IMR-90 (cell line): ENCODE measurements at regions not wholly inside any gene's neighbourhood (a gene's known extent, or its start where the extent isn't known, plus 50 kb on each side); places are given as distances from the start of the nearest gene placed in this dataset.

Source experiments
- ATAC-seq: fragments of 200-7000 bp; cut with Tn5 transposase; 2 replicates; pipeline ENCODE4 v1.9.1; 2020; ENCODE audit warnings: low read depth, mild to moderate bottlenecking, moderate library complexity
- BruUV-seq: library from RNA; stranded (reverse); fragments of 400-500 nt; replicated peaks from 2 replicates; lab custom pipeline; 2021; lab: Mats Ljungman, UMichigan
- CTCF ChIA-PET: fragments of 300-600 bp; formaldehyde crosslinking; extraction: SDS; loops from one replicate; lab custom pipeline; 2021; ENCODE audit warnings: antibody characterized with exemption; lab: Yijun Ruan, JAX
- POLR2A ChIA-PET: fragments of 300-600 bp; sonication (Branson Sonifier 250); formaldehyde crosslinking; loops from one replicate; lab custom pipeline; 2022; ENCODE audit warnings: antibody characterized with exemption; ENCODE audit not compliant: unreplicated experiment; lab: Charles Lee
- DNase-seq: peaks from one replicate; pipeline ENCODE4 v3.0.0; 2013
- H2AFZ ChIP-seq: replicated peaks from 2 replicates; pipeline ENCODE3; 2013; ENCODE audit warnings: low read length, mild to moderate bottlenecking; ENCODE audit not compliant: poor library complexity
- H2AK5ac ChIP-seq: 2 replicates; pipeline ENCODE4 v1.6.1; 2013; ENCODE audit warnings: low read depth, low read length, inconsistent platforms
- H2AK9ac ChIP-seq: replicated peaks from 2 replicates; pipeline ENCODE3; 2013; ENCODE audit warnings: mild to moderate bottlenecking, low read depth, low read length, moderate library complexity; ENCODE audit not compliant: poor library complexity
- H2BK120ac ChIP-seq: 2 replicates; pipeline ENCODE4 v1.6.1; 2013; ENCODE audit warnings: low read depth, low read length, inconsistent platforms
- H2BK15ac ChIP-seq: 3 replicates; pipeline ENCODE4 v1.6.1; 2013; ENCODE audit warnings: low read depth, low read length, inconsistent platforms
- H2BK20ac ChIP-seq: 2 replicates; pipeline ENCODE4 v1.6.1; 2013; ENCODE audit warnings: low read depth, mild to moderate bottlenecking, inconsistent platforms, low read length, moderate library complexity
- H2BK5ac ChIP-seq: 2 replicates; pipeline ENCODE4 v1.6.1; 2013; ENCODE audit warnings: mild to moderate bottlenecking, low read depth, low read length, inconsistent platforms; ENCODE audit not compliant: poor library complexity, severe bottlenecking
- H3K14ac ChIP-seq: replicated peaks from 2 replicates; pipeline ENCODE4 v1.6.1; 2013; ENCODE audit warnings: low read depth, low read length, inconsistent platforms
- H3K18ac ChIP-seq: 2 replicates; pipeline ENCODE4 v1.6.1; 2013; ENCODE audit warnings: low read depth, low read length, control low read depth
- H3K23ac ChIP-seq: 2 replicates; pipeline ENCODE4 v1.6.1; 2013; ENCODE audit warnings: low read depth, low read length, inconsistent platforms
- H3K27ac ChIP-seq: 2 replicates; pipeline ENCODE4 v1.5.1; 2013; ENCODE audit warnings: mild to moderate bottlenecking, control low read depth, low read length; ENCODE audit not compliant: insufficient read depth
- H3K27me3 ChIP-seq: 2 replicates; pipeline ENCODE4 v1.6.1; 2013; ENCODE audit warnings: low read length; ENCODE audit not compliant: control insufficient read depth, insufficient read depth
- H3K36me3 ChIP-seq: 2 replicates; pipeline ENCODE4 v1.6.1; 2013; ENCODE audit warnings: low read length, mixed read lengths; ENCODE audit not compliant: control insufficient read depth, insufficient read depth
- H3K4ac ChIP-seq: 2 replicates; pipeline ENCODE4 v1.6.1; 2013; ENCODE audit warnings: low read depth, low read length, inconsistent platforms
- H3K4me1 ChIP-seq: 2 replicates; pipeline ENCODE4 v1.6.1; 2013; ENCODE audit warnings: low read length, mixed read lengths; ENCODE audit not compliant: control insufficient read depth, insufficient read depth
- H3K4me2 ChIP-seq: 2 replicates; pipeline ENCODE4 v1.6.1; 2013; ENCODE audit warnings: low read depth, mild to moderate bottlenecking, control low read depth, low read length, moderate library complexity
- H3K4me3 ChIP-seq: 2 replicates; pipeline ENCODE4 v1.5.1; 2013; ENCODE audit warnings: low read depth, mild to moderate bottlenecking, control low read depth, low read length, moderate library complexity; ENCODE audit not compliant: insufficient read depth
- H3K56ac ChIP-seq: 2 replicates; pipeline ENCODE4 v1.6.1; 2013; ENCODE audit warnings: low read length, inconsistent platforms; ENCODE audit not compliant: insufficient read depth; ENCODE audit errors: extremely low read depth
- H3K79me1 ChIP-seq, 2 experiments: 2 replicates each; pipeline ENCODE4 v1.6.1; 2013; ENCODE audit warnings: low read length in 2 of 2, inconsistent platforms in 1 of 2, low read depth in 1 of 2
- H3K9ac ChIP-seq: 2 replicates; pipeline ENCODE4 v1.6.1; 2013; ENCODE audit warnings: low read depth, low read length, control low read depth
- H3K9me1 ChIP-seq: 2 replicates; pipeline ENCODE4 v1.6.1; 2013; ENCODE audit warnings: low read length, inconsistent platforms; ENCODE audit not compliant: insufficient read depth
- H3K9me3 ChIP-seq: 2 replicates; pipeline ENCODE4 v1.6.1; 2013; ENCODE audit warnings: low read length; ENCODE audit not compliant: control insufficient read depth, insufficient read depth
- H4K20me1 ChIP-seq: 2 replicates; pipeline ENCODE4 v1.6.1; 2013; ENCODE audit warnings: low read length, inconsistent platforms; ENCODE audit not compliant: insufficient read depth
- H4K5ac ChIP-seq: 2 replicates; pipeline ENCODE4 v1.6.1; 2013; ENCODE audit warnings: mild to moderate bottlenecking, low read depth, low read length, control low read depth
- H4K8ac ChIP-seq, 2 experiments: 2 replicates each; pipeline ENCODE4 v1.6.1; 2013; ENCODE audit warnings: low read depth in 2 of 2, low read length in 2 of 2, control low read depth in 1 of 2, inconsistent platforms in 1 of 2
- H4K91ac ChIP-seq: 2 replicates; pipeline ENCODE4 v1.6.1; 2013; ENCODE audit warnings: low read depth, low read length, inconsistent platforms; ENCODE audit not compliant: insufficient read depth
- BHLHE40 ChIP-seq: fragments of 150-350 bp; IDR thresholded peaks from 2 replicates; pipeline ENCODE4 v1.6.1; 2016; ENCODE audit warnings: mild to moderate bottlenecking, low read depth, low read length
- CTCF ChIP-seq: conservative IDR thresholded peaks from 2 replicates; pipeline ENCODE4 v1.5.1; 2012; ENCODE audit warnings: mild to moderate bottlenecking, low read depth, low read length, improper control_type of control experiment
- ELK1 ChIP-seq: fragments of 150-350 bp; IDR thresholded peaks from 2 replicates; pipeline ENCODE4 v1.6.1; 2016; ENCODE audit warnings: low read depth, mild to moderate bottlenecking, low read length, moderate library complexity, borderline replicate concordance
- NFE2L2 ChIP-seq: fragments of 150-350 bp; IDR thresholded peaks from 2 replicates; pipeline ENCODE4 v1.6.1; 2016; ENCODE audit warnings: low read depth, mild to moderate bottlenecking, low read length
- USF2 ChIP-seq: fragments of 150-350 bp; IDR thresholded peaks from 2 replicates; pipeline ENCODE4 v1.6.1; 2017; ENCODE audit warnings: mild to moderate bottlenecking, antibody characterized with exemption, low read length, low read depth
- WGBS, 2 experiments: methylation state at CpG; one replicate each; pipeline versions ENCODE4 v1.1.5 to v1.1.7; 2013; ENCODE audit warnings: missing lambda C conversion rate in 2 of 2; ENCODE audit not compliant: insufficient read length in 1 of 2; ENCODE audit errors: extremely low coverage in 2 of 2; 5-methylcytosine and 5-hydroxymethylcytosine counted together
- dilution Hi-C: fragments of 300-500 bp; cut with HindIII; formaldehyde crosslinking; loops from one replicate; pipeline ENCODE4 v1.14.3; 2018; ENCODE audit warnings: low sequenced_read_pairs; ENCODE audit not compliant: unreplicated experiment
- in situ Hi-C: fragments of 300-500 bp; cut with MboI; formaldehyde crosslinking; loops from 3 replicates; pipeline ENCODE4 v1.14.3; 2019; ENCODE audit warnings: low sequenced_read_pairs, inconsistent platforms, mixed read lengths
- intact Hi-C: fragments of 100-400 bp; cut with micrococcal nuclease; formaldehyde crosslinking; loops from 2 replicates; pipeline ENCODE4 v1.10.0; 2022

GRCh38 chr5:56760723-56761122, 54.6 kb upstream of the MAP3K1 start:
- Histone ChIP-seq H2AFZ (no peak overlapping the region), H3K14ac (no peak overlapping the region; the same call in 1 of the 2 replicates), H2BK20ac (no peak overlapping the region), H3K18ac (no peak overlapping the region), H2BK120ac (no peak overlapping the region), H3K4ac (no peak overlapping the region; the same call in 1 of the 2 replicates), H4K8ac (no peak overlapping the region), H2AK9ac (no peak overlapping the region), H3K23ac (no peak overlapping the region), H4K20me1 (no peaks in the 10 kb centered on the region), H3K4me3 (no peak overlapping the region), H3K9me1 (peaks cover 8% of the 10 kb centered on the region; the same call in 1 of the 2 replicates), H3K4me2 (no peak overlapping the region), H2AK5ac (no peak overlapping the region), H3K9me3 (no peaks in the 10 kb centered on the region), H3K9ac (no peak overlapping the region), H4K91ac (no peak overlapping the region), H2BK5ac (no peak overlapping the region), H2BK15ac (no peak overlapping the region), H3K4me1 (peaks cover 8% of the 10 kb centered on the region), H3K36me3 (no peaks in the 10 kb centered on the region), H3K27me3 (no peaks in the 10 kb centered on the region), H4K5ac (no peak overlapping the region), H3K56ac (no peak overlapping the region), H3K79me1 (no peaks in the 10 kb centered on the region), H3K27ac (no peak overlapping the region)
- ChIA-PET POLR2A (no interaction called here), CTCF (interaction anchor here (1.2 kb wide), 1 partner anchor 27 kb away, joined by 3 read pairs; no protein-coding TSS in a partner anchor)
- in situ Hi-C loops (no loop called here), dilution Hi-C loops (no loop called here), intact Hi-C loops (loop anchor here (5.0 kb wide), 1 partner anchor 268 kb away; no protein-coding TSS in a partner anchor)
- ATAC-seq, result no peak
- no peak for TF ChIP-seq CTCF
- no peak for TF ChIP-seq BHLHE40
- no peak for TF ChIP-seq NFE2L2
- no peak for TF ChIP-seq USF2
- TF ChIP-seq ELK1, result no peak
- DNase-seq, result no peak
- BruUV-seq, result no TSS peak
- WGBS, 2 experiments, result 100% methylated on average over 3 of the region's 5 CpGs; no CpG with 5 or more reads in 1 of the 2 experiments
